CD4-positive, alpha-beta T cell treated with Interleukin-6 for 4 hours (primary cell): ENCODE measurements at regions not wholly inside any gene's neighbourhood (a gene's known extent, or its start where the extent isn't known, plus 50 kb on each side); places are given as distances from the start of the nearest gene placed in this dataset.

Experiments used
- DNase-seq: peaks from one replicate; pipeline ENCODE4 v3.0.0-alpha.2; 2020; ENCODE audit warnings: mixed read lengths

DNA sequence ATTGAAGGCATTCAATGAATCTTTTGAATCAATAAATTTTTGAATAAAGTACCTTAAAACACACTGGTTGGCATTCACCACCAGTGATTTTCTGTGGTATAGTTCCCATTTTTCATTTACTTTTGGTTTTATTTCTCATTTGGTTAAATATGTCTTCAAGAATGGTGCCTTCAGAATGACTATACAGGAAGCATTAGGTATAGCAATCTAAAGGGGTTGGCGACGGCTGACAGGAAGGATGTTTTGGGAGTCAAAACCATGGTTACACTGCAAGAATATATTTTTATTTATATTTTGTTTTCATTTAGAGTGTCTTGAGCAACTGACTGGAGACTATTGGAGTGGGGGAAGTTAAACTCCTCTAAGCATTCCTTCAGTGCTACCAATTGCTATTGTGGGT is 235.7 kb downstream of the HTR1A start:
- DNase-seq, result no peak

DNA sequence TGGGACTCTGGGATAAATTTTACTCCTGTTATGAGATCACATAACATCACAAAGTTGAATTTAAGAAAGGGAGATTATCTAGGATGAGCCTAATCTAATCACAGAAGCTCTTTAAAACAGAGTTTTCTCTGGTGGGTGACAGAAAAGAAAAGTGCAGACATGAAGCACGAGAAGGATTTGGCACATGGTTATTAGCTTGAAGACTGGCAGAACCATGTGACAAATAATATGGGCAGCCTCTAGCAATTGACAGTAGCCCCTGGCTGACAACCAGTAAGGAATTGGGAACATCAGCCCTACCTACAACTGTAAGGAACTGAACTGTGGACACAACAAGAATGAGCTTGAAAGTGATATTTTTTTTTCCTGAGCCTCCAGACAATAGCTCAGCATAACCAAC is 243.1 kb downstream of the HTR1A start:
- no peak for DNase-seq

DNA sequence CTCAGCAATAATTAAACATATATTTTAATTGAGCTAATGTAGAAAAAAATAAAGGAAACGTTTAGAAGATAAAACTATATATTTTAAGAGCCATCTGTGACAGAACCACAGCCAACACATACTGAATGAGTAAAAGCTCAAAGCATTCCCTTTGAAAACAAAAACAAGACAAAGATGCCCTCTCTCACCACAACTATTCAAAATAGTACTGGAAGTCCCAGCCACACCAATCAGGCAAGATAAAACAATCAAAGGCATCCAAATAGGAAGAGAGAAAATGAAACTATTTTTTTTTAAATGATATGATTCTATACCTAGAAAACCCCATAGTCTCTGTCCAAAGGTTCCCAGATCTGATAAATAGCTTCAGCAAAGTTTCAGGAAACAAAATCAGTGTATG is 262.0 kb downstream of the HTR1A start:
- DNase-seq, result no peak

DNA sequence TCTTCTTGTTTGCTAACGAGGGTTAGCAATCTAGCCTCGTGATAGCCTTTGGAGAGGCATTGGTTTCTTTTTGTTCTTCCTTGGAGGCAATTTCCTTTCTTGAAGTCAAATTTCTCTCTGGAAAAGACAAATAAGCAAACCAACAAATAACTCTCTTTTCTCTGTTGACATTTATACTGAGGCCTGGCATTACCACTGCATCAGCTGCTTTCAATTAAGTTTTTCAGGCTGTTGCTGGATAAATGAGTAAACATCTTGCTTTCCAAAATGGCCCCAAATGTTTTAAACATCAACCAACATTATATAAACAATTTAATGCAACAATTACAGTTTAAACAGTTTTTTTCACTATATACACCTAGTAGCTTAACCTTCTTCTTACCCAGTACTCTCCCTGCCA is 264.4 kb downstream of the HTR1A start:
- no peak for DNase-seq

DNA sequence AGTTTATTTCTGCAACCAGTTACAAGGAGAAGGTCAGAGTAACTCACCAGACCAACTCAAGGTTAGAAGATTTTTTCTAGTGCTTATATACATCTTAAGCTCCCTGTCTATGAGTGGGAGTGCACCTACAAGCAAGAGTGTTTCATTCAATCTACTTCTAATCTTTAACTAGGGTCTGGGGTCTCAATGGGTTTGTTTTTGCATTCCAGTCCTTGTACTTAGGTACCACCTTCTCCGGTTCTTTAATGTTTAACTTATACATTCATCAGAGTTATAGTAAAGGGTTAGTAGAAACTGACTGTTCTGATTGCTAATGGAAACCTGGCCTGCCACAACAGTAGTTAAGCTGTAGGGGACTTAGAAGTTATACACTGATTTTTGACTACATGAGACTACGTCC is 271.7 kb downstream of the HTR1A start:
- no peak for DNase-seq

DNA sequence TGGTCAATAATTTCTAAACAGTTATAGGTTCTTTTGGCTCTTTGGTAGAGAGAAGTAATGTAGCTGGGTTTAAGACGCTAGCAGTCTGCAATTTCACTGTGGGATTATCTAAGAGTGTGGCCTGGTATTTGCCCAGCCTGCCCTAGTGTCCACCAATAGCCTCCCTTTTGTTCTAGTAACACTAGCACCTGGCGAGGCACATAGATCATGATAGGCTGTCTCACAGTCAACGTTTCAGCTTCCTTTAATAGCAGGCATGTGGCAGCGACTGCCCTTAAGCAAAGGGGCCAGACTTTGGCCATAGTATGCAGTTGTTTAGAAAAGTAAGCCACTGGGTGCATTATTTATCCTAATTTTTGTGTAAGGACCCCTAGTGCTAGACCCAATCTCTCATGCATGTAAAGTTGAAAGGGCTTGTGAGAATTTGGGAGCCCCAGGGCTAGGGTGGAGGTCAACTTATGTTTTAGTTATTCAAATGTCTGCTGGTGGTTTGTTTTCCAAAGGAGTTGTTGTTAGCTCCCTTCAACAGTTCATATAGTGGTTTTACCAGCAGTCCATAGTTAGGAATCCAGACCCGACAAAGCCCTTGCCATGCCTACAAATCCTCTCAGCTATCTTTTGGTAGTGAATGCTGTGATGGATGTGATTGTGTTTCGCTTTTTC is 274.3 kb downstream of the HTR1A start:
- no peak for DNase-seq

DNA sequence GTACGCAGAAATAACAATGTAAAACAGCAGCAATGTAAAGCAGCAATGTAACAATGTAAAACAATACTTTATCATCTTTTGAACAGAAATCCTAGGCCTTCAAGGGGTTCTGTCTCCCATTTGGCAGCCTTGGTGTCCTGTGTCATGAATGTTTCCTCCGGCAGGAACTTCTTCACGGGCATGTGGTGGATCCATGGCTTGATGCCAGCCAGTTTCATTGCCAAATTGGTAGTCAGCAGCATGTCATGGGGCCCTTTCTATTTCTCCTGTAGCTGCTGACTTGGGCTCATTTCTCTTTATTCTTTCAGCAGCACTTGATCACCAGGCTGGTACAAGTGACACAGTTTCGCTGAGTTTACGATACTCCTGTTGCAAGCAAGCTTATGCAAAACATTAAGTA is 275.3 kb downstream of the HTR1A start:
- no peak for DNase-seq

DNA sequence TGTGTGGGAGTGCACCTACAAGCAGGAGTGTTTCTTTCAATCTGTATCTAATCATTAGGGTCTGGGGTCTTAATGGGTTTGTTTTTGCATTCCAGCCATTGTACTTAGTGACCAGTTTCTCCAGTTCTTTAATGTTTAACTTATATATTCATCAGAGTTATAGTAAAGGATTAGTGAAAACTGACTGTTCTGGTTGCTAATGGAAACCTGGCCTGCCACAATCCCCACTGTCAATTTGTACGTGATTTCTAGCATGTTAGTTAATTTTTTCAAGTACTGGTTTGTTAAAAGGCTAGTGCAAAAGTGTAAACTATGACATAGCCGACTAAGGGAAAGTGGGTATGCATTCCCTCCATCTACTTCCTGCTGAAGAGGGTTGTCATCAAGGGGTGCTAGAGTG is 276.1 kb downstream of the HTR1A start:
- DNase-seq, result no peak

DNA sequence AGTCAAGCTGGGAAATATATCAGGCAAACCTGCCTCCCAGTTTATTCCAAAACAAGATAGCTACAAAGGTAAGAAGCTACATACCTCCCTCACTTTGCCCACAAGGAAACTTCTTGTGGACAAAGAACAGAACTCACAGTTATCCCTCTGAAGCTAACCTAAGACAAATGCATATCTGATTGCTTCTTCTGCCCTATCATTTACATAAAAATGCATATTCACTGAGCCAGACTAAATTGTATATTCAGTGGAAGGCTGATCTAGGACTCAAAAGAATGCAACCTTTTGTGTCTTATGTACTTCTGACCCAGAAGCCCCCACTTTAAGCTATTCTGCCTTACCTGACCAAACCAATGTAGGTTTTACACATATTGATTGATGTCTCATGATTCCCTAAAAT is 276.8 kb downstream of the HTR1A start:
- no peak for DNase-seq

DNA sequence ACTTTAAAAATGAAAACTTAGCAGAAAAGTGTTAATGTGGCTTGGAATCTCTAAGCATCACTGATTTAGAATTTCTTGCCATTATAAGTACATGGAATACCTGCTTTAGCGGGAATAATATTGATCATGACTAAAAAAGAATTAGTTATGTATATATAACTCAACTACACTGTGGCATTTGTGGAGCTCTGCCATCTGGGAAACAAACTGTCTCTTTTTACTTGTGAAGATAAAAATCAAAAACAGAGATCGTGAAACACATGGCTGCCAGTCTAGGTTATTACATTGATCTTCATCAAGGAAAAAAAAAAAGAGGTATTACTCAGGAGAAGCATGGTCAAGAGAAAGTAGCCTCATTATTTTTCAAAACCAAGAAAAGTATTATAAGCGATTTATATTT is 287.4 kb downstream of the HTR1A start:
- no peak for DNase-seq

DNA sequence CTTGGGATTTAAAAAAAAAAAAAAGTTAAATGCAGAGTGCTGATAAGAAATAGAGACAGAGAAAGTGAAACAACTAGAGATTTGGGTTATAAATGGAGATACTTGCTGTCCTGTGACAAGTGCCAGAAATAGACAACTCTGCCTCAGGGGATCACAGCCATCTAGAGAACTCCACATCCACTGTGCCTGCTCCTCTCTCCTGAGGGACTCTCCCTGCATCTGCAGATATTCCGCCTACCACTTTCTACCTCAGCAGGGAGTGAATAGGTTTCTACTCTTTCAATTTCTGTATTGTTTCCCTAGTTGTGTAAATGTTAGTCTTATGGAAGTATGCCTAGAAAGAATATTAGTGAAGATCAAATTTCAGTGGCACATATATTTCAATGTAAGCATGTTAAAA is 307.2 kb downstream of the HTR1A start:
- DNase-seq, result no peak

DNA sequence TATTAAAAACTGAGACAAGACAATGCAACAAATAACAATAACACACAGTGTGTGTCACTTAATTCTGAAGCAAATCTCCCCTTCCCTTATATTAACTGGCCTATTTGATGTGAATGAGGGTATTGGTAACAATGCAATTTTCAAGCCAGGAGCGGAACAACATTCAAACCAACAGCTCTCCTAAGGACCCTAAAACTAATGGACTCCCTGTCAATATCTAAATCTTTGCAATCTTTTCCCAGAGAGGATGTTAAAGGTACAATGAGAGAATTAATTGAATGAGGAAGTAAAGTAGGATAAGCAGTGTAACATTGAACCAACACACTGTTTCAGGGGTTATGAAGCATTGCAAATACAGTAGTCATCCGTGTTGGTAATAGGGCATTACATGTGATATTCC is 311.7 kb downstream of the HTR1A start:
- no peak for DNase-seq

DNA sequence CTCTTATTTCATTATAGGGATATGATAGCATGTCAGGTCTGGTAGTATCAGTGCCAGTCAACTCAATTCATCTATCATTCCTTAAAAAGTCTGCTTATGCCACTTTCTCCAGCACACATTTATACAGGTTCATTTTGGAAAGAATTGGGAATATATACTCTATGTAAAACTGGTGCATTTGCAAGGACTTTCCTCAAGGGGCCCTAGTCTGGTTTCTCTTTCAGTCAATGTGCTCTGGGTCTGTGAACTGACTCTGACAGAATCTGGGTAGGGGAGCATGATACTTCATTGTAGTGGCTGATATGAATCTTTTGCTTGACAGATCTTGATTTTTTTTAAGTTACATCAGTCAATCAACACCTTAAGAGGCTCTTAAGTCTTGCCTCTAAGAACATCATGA is 313.9 kb downstream of the HTR1A start:
- no peak for DNase-seq

DNA sequence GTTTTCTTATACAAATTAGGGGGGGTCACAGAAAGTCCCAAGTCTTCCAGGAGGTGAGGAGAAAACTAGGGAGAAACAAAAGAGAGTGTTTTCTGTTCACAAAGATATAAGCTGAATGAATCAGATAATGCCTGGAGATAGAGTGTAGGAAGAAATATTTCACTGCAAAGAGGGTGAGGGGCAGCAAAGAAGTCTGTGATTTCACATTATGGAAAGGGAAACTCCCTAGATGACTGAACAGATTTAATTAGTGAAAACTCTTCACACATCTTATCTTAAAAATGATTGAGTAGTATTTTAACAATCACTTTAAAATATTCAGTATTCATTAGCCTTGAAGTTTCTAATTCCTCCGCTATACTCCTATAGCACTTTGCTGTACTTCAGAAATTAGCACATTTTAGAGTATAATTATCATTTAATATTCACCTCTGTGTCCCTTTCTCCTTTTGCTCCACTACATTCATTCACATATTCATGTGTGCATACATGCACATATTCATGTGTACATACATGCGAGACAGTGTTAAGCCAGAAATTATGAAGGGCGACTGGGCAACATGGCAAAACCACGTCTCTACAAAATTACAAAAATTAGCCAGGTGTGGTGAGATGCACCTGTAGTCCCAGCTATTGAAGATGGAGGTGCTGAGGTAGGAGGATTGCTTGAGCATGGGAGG is 332.2 kb downstream of the HTR1A start:
- DNase-seq, result no peak

DNA sequence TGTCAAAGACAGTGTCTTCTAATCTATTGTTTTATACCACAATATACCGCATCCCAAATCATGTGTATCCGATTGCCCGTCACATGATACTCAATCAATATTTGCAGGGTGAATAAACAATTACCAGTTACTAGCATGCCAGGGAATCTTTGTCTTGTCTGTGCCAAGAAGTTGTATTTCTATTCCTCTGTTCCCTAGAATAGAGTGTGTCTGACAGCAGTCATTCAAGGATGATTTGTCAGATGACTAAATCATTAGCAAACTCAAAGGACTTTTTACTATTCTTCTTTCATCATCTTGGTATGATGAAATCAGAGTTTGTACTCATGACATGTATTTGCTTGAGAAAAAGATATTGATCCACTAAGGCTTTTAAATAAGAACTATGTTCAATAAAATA is 348.8 kb downstream of the HTR1A start:
- no peak for DNase-seq

DNA sequence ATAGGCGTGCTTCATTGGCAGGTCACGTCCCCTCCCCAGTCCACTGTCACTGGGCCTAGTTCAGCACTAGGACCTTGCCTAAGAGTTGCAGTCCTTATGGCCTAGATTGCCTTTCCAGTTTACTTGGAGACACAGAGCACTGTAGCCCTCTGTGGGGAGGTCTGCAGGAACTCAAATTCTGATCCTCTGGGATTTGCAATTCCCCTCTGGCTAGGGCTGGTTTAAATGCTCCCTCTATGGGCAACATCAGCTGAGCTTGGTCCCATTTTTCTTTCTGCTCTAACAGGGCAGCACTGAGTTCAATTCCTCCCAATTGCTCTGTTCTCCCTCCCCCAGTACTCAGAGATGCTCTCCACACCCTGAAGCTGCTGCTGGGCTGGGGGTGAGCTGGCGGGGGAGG is 358.2 kb downstream of the HTR1A start:
- DNase-seq, result no peak

DNA sequence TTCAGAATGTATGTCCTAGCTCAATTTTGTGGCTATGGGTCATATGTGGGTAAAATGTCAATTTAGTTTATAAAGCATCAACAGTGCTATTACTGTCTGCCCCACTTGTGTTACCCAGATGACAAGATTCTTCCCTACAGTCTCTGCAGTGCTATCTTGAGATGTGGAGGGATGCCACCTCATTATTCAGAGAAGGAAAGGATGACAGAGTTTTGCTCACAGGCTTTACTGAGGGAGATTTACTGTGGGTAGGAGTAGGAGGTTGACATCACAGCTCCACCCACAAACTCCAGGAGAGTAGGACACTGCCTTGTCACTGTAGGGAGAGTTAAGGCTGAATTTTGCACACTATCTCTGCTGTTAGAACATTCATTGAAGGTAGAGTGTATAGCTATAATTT is 359.3 kb downstream of the HTR1A start:
- DNase-seq, result no peak

DNA sequence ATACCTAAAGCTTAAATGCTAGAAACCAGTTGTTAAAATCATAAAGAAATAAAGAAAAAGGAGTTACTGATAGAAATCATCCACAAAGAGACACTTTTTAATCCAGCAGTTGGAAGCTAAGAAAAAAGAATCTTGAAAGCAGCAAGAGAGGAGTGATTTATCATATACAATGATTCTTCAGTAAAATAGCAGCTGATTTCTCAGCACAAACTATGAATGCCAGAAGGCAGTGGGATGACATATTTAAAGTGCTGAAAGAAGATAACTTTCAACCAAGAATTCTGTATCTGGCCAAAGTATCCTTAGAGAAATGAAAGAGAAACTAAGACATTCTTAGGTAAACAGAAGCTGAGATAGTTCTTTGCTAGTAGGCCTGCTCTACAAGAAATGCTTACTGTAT is 366.0 kb downstream of the HTR1A start:
- DNase-seq, result no peak

DNA sequence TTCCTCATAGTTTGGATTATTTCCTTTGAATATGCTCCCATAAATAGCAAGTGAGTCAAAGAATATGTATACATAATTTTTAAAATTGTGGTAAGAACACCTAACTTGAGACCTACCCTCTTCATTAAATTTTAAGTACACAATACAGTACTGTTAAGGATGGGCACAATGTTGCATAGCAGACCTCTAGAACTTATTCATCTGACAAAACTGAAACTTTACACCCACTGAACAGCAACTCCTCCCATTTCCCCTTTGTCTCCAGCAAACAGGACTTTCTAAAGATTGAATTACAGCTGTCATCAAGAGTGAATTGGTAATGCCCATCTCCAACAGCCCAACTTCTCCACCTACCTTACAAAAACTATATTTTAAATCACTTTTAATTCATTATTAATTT is 388.9 kb downstream of the HTR1A start:
- no peak for DNase-seq

DNA sequence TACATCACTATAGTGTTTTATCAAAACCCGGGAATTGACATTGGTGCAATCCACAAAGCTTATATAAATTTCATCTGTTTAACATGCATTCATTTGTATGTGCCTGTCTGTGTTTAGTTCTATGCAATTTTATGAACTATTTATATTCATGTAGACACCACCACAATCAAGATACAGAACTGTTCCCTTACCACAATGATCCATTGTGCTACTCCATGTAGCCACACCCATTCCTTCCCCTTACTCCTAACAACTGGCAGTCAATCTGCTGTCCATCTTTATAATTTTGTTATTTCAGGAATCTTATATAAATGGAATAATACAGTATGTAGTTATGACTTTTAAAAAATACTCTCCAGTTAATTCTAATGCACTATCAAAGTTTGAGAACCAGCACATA is 389.5 kb downstream of the HTR1A start:
- DNase-seq, result no peak

DNA sequence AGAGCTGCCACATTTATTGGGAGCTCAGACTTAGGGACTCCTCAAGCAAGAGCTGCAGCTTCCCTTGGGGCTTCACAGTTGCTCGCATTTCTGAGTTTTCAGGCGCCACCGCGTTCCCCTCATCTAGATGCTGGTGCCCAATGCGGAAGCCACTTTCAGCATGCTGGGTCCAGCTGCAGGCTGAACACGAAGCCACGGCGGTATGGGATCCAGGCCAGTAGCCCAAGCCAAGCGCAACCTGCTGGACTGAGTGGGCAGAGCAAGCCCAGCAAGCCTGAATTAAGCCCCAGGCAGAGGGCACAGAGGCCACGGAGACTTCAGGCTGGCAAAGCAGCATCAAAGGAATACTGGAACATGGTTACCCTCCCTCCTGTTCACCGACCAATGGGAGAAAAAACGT is 391.5 kb downstream of the HTR1A start:
- no peak for DNase-seq

DNA sequence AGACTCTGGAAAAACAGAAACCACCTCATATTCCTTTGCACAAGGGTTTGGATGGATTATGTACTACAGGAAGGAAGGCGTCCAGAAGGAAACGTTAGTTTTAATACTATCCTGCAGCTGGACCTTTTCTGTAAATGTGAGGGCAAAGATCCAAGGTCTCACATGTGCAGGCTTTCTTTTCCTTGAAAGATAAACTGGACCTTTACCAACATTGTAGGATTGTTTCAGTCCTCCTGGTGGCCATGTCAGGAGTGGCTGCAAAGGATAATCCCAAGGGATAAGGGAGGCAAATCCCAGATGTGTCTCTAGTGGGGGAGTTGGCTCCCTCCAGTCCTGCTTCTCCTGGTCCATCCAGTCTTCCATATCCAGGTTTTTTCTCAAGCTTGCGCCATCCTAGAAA is 397.5 kb downstream of the HTR1A start:
- DNase-seq, result no peak

DNA sequence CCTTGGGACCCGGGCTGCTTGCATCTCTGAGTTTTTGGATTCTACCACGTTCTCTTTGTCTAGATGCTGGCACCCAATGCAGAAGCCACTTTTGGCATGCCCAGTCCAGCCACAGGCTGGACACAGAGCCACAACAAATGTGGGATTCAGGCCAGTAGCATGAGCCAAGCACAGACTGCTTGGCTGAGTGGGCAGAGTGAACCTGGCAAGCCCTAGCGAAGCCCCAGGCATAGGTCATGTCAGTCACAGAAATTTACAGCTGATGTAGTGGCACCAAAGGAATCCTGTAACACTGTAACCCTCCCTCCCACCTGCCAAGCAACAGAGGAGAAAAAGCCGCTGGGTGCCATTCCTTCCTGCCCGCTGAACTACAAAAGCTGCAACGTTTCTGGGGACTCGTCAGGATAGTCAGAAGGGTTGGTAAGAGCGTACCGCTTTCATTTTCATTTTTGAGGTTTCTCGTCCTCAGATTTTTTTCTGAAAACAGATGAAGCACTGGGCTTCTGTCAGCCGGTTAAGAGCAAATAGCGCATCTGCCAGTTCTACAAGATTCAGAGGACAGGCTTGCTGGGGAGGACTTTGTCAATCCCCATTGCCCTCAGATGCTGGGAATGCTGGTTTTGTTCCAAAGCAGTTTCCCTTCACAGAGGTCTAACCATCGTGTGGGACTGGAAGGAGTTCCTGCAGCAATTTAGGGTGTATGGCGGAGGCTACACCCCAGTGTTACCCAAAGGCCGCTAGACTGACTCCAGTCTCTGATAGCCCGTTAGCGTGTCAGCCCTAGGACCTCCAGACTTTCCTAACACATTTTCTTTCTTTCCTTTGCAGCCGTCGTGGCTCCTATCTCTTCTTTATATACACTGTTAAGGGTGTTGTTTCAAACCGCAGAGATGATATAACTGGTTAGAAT is 399.0 kb downstream of the HTR1A start:
- no peak for DNase-seq

DNA sequence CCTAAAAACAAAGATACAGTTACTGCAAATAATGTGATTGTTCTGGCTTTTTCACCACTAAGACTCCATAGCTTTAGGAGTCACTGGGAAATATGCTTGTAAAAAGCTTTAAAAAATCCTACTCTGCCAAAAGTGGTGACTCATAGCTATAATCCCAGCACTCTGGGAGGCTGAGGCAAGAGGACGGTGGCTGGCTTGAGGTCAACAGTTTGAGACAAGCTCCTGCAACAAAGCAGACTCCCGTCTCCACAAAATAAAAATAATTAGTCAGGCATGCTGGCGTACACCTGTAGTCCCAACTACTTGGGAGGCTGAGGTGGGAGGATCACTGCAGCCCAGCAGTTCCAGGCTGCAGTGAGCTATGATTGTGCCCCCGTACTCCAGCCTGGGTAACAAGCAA is 406.4 kb downstream of the HTR1A start:
- no peak for DNase-seq
